ENCODE measurements at regions not wholly inside any gene's neighbourhood (a gene's known extent, or its start where the extent isn't known, plus 50 kb on each side); places are given as distances from the start of the nearest gene placed in this dataset.

DNA sequence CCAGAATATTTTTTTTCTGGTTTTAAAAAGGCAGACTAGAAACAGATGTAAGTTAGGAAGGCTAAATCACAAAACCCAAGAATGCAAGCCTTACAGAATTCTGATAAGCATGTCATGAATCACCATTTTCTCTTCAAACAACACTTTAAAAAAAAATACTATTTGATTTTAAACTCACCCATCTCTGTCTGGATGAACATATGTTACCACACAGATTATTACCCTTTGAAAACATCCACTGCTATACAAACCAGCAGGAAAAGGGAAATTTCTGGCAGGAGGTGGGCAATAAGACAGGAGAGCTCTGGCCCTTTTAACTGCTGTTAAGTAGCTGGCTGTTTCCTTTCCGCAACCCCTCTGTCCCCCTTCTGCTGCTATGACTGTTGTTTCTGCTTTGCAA lies 317.7 kb upstream of the NOCT start:
- TF ChIP-seq SIN3A (IDR thresholded peaks at IDR 0.05; ENCODE audit: borderline replicate concordance, insufficient read depth, low read length) = no peak
- no peak for TF ChIP-seq POLR2AphosphoS5 (IDR thresholded peaks at IDR 0.05; ENCODE audit: low read depth, low read length)
- no peak for TF ChIP-seq TAF1 (IDR thresholded peaks at IDR 0.05; ENCODE audit: borderline replicate concordance, insufficient read depth, low read length)
- TF ChIP-seq, protein P1, sequence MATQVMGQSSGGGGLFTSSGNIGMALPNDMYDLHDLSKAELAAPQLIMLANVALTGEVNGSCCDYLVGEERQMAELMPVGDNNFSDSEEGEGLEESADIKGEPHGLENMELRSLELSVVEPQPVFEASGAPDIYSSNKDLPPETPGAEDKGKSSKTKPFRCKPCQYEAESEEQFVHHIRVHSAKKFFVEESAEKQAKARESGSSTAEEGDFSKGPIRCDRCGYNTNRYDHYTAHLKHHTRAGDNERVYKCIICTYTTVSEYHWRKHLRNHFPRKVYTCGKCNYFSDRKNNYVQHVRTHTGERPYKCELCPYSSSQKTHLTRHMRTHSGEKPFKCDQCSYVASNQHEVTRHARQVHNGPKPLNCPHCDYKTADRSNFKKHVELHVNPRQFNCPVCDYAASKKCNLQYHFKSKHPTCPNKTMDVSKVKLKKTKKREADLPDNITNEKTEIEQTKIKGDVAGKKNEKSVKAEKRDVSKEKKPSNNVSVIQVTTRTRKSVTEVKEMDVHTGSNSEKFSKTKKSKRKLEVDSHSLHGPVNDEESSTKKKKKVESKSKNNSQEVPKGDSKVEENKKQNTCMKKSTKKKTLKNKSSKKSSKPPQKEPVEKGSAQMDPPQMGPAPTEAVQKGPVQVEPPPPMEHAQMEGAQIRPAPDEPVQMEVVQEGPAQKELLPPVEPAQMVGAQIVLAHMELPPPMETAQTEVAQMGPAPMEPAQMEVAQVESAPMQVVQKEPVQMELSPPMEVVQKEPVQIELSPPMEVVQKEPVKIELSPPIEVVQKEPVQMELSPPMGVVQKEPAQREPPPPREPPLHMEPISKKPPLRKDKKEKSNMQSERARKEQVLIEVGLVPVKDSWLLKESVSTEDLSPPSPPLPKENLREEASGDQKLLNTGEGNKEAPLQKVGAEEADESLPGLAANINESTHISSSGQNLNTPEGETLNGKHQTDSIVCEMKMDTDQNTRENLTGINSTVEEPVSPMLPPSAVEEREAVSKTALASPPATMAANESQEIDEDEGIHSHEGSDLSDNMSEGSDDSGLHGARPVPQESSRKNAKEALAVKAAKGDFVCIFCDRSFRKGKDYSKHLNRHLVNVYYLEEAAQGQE (IDR thresholded peaks at IDR 0.05; ENCODE audit: insufficient read depth in 1 of 2, low read depth in 2 of 2, low read length in 2 of 2) = no peak

Data from PFSK-1 (cell line).